ENCODE measurements at regions not wholly inside any gene's neighbourhood (a gene's known extent, or its start where the extent isn't known, plus 50 kb on each side); places are given as distances from the start of the nearest gene placed in this dataset.

- TF ChIP-seq, protein P1, sequence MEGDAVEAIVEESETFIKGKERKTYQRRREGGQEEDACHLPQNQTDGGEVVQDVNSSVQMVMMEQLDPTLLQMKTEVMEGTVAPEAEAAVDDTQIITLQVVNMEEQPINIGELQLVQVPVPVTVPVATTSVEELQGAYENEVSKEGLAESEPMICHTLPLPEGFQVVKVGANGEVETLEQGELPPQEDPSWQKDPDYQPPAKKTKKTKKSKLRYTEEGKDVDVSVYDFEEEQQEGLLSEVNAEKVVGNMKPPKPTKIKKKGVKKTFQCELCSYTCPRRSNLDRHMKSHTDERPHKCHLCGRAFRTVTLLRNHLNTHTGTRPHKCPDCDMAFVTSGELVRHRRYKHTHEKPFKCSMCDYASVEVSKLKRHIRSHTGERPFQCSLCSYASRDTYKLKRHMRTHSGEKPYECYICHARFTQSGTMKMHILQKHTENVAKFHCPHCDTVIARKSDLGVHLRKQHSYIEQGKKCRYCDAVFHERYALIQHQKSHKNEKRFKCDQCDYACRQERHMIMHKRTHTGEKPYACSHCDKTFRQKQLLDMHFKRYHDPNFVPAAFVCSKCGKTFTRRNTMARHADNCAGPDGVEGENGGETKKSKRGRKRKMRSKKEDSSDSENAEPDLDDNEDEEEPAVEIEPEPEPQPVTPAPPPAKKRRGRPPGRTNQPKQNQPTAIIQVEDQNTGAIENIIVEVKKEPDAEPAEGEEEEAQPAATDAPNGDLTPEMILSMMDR (IDR thresholded peaks at IDR 0.05) = no peak
- TF ChIP-seq POLR2AphosphoS5 (IDR thresholded peaks at IDR 0.05) = no peak
Measured at GRCh38 chr10:64080071-64080470, 558.9 kb downstream of the REEP3 start.
